Thyroid gland (tissue), 4 donors: ENCODE measurements at regions not wholly inside any gene's neighbourhood (a gene's known extent, or its start where the extent isn't known, plus 50 kb on each side); places are given as distances from the start of the nearest gene placed in this dataset.
"Not testable (repeated sequence)": the region's sequence is repeated elsewhere in the genome, so short reads cannot be mapped to it uniquely, and the experiment has no call there.

Experiments
- CTCF ChIP-seq, 6 experiments: fragments of 200-600 bp in 3 of 6; fragments of 450-650 bp in 3 of 6; sonication (generic) in 3 of 6; IDR thresholded peaks; one replicate each; pipeline ENCODE4 v1.5.1; 2016 to 2019; ENCODE audit warnings: antibody characterized with exemption in 6 of 6, mild to moderate bottlenecking in 2 of 6, inconsistent platforms in 1 of 6, moderate library complexity in 1 of 6
- POLR2A ChIP-seq, 2 donors: fragments of 450-650 bp; IDR thresholded peaks; one replicate each; pipeline ENCODE4 v1.6.1; 2017; ENCODE audit warnings: antibody characterized with exemption in 2 of 2, mild to moderate bottlenecking in 2 of 2, moderate library complexity in 1 of 2

GRCh38 chr1:61544870-61545269 is 180.1 kb downstream of the TM2D1 start:
- TF ChIP-seq POLR2A, CTCF (IDR thresholded peaks at IDR 0.05): not testable (repeated sequence)
